ACHN (cell line): ENCODE measurements at regions not wholly inside any gene's neighbourhood (a gene's known extent, or its start where the extent isn't known, plus 50 kb on each side); places are given as distances from the start of the nearest gene placed in this dataset.
"Not testable (repeated sequence)": the region's sequence is repeated elsewhere in the genome, so short reads cannot be mapped to it uniquely, and the experiment has no call there.

Source experiments
- DNase-seq: peaks from one replicate; pipeline ENCODE4 v3.0.0-alpha.2; 2015
- in situ Hi-C: cut with HindIII; loops from 2 replicates; pipeline ENCODE4 v1.10.0; 2017; ENCODE audit warnings: low sequenced_read_pairs, low pct_ligation_motif_present, low pct_unique_long_range_greater_than_20kb

DNA sequence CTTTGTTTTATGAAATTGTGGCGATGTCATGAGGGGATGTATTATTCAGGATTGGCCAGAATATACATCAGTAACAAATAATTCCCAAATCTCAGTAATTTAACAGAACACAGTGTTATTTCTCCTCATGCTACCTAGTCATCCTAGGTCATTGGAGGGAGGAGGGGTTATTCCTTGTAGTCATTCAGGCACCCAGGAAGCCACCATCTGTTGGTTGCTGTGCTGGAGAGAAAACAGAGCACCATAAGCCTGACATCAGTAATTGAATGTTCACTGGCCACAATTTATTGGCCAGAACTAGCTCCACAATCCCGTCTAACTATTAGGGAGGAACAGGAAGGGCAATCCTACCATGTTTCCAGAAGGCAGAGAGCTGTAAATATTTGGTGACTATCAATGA lies 303.5 kb upstream of the CELF4 start:
- in situ Hi-C loops: no loop called here

DNA sequence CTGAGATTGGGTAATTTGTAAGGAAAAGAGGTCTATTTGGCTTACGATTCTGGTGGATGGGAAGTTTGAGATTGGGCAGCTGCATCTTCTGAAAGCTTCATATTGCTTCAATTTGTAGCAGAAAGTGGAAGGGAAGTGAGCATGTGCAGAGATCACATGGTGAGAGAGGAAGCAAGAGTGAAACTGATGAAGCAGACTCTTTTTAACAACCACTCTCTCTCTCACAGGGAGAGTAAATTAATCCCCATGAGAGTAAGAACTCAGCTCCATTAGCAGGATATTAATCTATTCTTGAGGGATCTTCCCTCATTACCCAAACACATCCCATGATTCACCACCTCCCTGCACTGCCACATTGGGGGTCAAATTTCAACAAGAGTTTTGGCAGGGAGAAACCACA lies 298.5 kb upstream of the CELF4 start:
- in situ Hi-C loops: no loop called here
- DNase-seq: no peak

More for the DNA sequence above, 303.5 kb upstream of the CELF4 start:
- no peak for DNase-seq

- in situ Hi-C loops: no loop called here
- no peak for DNase-seq
These were observed 296.4 kb upstream of the CELF4 start for GRCh38 chr18:37861981-37862380.

GRCh38 chr18:37854396-37854795 lies 288.8 kb upstream of the CELF4 start:
- DNase-seq: no peak
- in situ Hi-C loops: no loop called here

DNA sequence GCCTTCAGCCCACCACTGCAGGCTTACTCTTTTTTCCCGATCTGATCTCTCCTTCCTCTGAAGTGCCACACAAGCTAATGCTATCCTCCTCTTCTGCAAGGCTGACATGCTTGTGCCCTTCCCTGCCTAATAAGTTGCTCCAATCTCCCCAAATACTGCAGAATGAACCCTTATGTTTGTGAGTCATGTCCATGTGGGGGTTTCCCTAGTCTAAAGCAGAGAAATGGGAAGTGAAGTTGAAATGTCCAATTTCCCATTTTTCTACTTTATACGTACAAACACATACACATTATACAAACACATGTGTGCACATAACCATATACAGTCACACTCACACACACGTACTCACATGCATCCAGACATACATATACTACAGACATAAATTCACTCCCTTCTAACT lies 288.1 kb upstream of the CELF4 start:
- DNase-seq: no peak
- in situ Hi-C loops: no loop called here

- DNase-seq: no peak
- in situ Hi-C loops: no loop called here
These were observed 286.9 kb upstream of the CELF4 start for GRCh38 chr18:37852464-37852863.

- no peak for DNase-seq
- in situ Hi-C loops: no loop called here
These were observed 281.9 kb upstream of the CELF4 start for GRCh38 chr18:37847544-37847943.

DNA sequence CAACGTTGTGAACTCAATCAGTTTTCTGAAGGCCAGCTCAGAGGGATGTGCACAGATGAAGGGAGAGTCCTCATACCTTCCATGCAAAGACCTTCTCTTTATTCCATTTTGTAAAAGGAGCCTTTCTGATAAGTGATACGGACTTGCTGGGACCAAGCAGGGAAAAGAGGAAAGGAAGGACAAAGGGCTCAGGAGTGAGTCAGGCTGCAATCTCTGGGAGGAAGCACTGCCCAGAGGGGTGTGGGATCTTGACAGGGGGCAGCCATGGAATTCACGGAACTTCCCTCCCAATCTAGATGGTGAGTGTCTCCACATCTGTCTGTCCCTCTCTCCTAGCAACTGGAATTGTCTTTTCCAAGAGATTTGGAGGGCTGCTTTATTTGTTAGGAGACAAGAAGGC lies 281.4 kb upstream of the CELF4 start:
- in situ Hi-C loops: no loop called here

DNA sequence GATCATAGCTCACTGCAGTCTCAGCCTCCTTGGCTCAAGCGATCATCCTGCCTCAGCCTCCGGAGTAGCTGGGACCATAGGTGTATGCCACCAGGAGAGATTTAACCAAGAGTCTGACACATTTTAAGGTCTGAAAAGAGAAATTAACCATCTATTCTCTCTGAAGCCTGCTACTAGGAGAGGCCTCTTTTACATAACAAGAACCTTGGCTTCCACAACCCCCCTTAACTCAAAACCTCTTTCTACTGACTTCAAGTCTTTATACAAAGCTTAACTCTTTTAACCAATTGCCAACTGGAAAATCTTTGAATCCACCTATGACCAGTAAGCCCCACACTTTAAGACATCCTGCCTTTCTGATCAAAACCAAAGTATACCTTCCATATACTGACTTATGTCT lies 279.9 kb upstream of the CELF4 start:
- in situ Hi-C loops: no loop called here
- DNase-seq: no peak

More for the DNA sequence above, 281.4 kb upstream of the CELF4 start:
- no peak for DNase-seq

GRCh38 chr18:37844209-37844970 lies 278.8 kb upstream of the CELF4 start:
- in situ Hi-C loops: no loop called here
- no peak for DNase-seq

GRCh38 chr18:37838083-37838482 lies 272.5 kb upstream of the CELF4 start:
- in situ Hi-C loops: no loop called here
- no peak for DNase-seq

DNA sequence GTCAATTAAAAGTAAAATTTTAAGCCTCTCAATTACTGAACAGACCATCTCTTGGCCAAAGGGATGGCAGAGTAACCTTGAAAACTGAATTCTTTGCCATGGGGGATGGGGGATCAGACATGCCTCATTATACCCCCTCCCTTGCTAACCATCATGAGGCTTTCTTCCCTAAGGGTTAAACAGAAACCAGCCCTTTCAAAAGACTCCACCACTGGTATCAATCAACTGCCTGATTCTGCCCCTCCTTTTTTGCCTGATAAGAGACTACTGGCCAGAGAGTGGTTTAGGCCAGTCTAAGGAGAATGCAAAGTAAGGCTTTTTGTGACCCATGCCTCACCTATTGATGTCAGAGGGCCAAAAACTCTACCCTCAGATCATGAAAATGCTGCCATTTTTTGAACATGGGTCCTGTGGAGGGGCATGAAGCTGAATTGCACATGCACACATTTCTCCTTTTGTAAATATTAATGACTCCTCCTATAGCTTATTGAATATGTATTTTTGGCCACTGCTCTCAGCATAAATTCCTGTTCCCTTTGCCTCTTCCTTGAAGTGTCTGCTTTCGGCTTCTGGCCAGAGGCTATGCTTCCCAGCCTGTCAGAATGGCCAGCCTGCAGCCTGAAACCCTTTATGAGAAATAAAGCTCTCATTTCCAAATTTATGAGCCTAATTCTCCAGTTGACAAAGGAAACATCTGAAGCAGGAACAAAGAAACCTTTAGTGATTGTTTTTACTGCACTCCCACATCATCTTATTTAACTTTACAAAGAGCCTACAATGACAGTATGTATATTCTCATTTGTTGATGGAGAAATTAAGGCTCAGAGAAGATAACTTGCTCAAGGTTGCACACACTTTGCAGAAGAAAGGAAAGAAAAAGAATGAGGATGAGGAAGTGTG lies 270.7 kb upstream of the CELF4 start:
- no peak for DNase-seq
- in situ Hi-C loops: no loop called here

- DNase-seq, in situ Hi-C loops: not testable (repeated sequence)
These were observed 266.6 kb upstream of the CELF4 start for GRCh38 chr18:37832010-37832695.

DNA sequence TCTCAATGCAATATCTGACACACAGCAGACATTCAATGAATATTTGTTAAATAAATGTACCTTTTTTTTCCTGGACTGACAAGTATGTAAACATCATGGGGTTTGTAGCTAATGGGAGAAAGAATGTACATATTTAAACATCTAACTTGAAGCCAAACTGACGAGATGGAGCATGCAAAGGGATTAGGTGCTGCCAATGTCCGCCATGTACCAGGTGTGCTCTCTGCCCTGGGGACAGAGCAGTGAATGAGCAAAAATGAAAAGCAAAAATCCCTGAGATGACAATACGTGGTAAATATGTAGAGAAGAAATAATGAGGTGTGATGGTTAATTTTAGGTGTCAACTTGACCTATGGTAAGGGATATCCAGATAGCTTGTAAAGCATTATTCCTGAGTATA lies 247.4 kb upstream of the CELF4 start:
- no peak for DNase-seq

GRCh38 chr18:37805773-37806404 lies 240.3 kb upstream of the CELF4 start:
- in situ Hi-C loops: no loop called here
- no peak for DNase-seq

More for the DNA sequence above, 247.4 kb upstream of the CELF4 start:
- in situ Hi-C loops: no loop called here

DNA sequence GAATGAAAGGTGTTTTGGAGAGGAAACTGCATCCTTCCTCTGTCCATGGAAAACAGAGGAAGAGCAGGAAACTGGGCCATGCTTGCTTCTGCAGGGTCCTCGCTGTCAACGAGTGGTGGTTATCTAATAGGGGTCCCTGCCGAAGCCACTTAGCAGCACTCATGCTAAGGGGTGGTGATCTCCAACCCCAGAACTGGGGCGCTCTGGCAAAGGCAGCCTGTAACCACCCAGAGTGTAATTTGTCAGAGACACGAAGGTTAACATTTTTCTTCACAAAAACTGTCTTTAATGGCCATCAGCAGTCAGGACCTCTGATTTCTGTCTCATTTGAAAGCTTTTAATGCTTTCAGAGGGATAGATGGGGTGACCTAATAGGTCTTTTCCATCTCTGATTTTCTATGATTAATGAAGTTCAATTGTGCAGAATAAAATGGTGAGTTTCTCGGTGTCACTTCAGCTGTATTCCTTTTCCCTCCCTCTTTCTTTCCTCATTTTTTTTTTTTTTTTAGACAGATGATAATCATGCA lies 231.3 kb upstream of the CELF4 start:
- no peak for DNase-seq
- in situ Hi-C loops: no loop called here

- no peak for DNase-seq
- in situ Hi-C loops: no loop called here
These were observed 221.9 kb upstream of the CELF4 start for GRCh38 chr18:37787452-37787851.

DNA sequence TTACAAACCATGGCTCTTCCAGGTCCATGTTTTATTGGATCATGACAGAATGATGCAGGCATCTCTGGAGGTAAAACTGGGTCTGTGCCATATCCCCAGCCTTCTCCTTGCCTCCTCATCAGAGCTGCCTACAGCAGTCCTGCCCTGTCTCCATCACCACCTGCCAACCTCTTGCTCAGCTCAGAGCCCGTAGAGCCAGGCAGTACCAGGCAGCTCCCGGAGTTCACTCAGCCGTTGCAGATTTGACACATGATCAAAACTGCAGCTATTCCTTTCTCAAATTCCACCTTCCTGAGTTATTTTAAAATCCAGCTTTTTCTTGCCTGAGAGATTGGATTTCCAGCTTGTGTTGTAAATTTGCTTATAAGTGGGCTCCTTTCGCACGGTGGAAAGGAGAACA lies 218.2 kb upstream of the CELF4 start:
- in situ Hi-C loops: no loop called here
- DNase-seq: no peak

DNA sequence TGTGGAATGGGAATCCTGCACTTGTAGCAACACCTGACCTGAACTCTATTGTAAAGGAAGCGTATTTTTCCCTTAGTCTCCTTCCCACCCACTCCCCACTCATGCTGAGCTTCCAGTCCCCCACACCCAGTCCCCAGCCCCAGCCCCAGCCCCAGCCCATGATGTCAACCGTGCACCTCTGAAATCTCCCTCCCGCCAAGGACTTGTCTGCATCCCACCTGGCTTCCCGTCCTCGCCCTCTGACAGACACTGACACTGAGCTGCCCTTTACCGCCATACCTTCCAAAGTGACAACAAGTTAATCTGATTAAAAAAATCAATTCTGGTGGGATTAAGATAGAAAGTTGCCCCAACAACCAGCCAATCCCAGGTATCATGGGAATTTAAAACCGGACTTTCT lies 213.6 kb upstream of the CELF4 start:
- in situ Hi-C loops: no loop called here
- DNase-seq: no peak
